ENCODE measurements at regions not wholly inside any gene's neighbourhood (a gene's known extent, or its start where the extent isn't known, plus 50 kb on each side); places are given as distances from the start of the nearest gene placed in this dataset.

DNA sequence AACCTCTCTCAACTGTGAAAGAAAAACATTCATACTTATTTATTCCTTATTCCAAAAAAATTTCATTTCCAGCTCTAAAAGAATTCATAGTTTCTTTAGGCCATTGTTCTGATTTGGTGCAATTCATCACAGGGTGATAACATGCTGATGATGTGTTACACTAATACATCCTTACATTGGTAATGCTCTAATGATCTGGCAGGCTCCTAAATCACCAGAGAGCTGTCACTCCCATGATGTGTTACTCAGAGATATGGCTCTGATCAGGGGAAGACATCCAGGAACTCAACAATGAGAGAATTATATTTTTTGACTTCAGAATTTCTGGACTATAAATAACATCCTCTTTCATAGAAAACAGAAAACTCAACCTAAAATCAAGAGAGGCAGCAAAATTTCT lies 209.3 kb downstream of the CHD9NB start:
- no peak for DNase-seq
- Mint-ChIP-seq H3K9me3 (peaks cover 7% of the 10 kb centered on the region), H3K36me3 (no peaks in the 10 kb centered on the region)

DNA sequence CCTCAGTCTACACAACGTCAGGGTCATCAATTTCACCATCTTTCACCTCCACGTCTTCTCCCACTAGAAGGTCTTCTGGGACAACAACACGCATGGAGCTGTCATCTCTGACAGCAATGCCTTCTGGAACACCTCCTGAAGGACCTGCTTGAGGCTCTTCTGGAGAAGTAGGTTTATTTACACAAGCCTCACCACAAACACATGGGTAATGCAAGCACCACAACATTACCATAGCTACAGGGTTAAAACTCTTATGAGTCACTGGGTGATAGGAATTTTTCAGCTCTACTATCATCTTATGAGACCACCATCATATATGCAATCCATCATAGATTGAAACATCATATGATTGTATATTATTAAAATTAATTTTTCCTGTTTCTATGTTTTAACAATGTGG lies 215.4 kb downstream of the CHD9NB start:
- peaks cover 7% of the 10 kb centered on the region for H3K27me3 Mint-ChIP-seq
- H3K36me3 Mint-ChIP-seq: no peaks in the 10 kb centered on the region
- H3K27ac Mint-ChIP-seq: no peak overlapping the region
- DNase-seq: no peak
- peaks cover 3% of the 10 kb centered on the region for H3K9me3 Mint-ChIP-seq
- H3K4me3 Mint-ChIP-seq: no peak overlapping the region
- H3K4me1 Mint-ChIP-seq: no peaks in the 10 kb centered on the region

More for the DNA sequence above, 209.3 kb downstream of the CHD9NB start:
- H3K27me3 Mint-ChIP-seq: peaks cover 2% of the 10 kb centered on the region
- H3K4me1 Mint-ChIP-seq: no peaks in the 10 kb centered on the region
- H3K27ac Mint-ChIP-seq: no peak overlapping the region
- H3K4me3 Mint-ChIP-seq: no peak overlapping the region

DNA sequence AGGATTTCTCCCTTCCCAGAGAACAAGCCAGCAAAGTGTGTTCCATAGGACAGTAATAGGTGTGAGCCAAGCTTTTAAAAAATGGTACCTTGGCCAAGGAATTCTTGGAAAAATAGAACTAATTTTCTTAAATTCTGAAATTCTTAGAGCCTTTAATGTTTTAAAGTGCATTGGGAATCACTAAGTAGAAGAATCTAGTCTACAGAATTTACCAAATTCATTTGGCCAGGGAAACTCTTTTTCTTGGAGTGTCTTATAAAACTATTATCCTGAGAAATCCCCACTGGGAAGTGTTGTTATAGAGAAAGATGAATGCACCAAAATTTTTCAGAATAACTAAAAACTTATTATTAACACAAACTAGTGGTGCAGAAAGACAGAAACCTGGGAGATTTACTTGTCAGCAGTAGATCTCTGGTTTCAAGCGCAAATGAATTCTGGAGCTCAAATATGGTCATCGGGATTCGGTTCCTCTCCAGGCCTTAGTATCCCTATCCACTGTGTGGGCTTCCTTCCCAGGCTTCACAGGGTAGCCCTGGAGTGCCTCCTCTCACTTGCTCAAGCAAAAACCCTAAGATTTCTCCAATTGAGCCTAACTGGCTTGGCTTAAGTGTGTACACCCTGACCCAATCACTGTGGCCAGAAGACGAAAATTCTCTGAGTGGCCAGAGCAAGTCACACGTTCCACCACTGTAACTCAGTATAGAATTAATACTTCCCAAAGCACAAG lies 217.8 kb downstream of the CHD9NB start:
- H3K27me3 Mint-ChIP-seq: peaks cover 11% of the 10 kb centered on the region
- H3K4me3 Mint-ChIP-seq: no peak overlapping the region
- H3K4me1 Mint-ChIP-seq: no peaks in the 10 kb centered on the region
- DNase-seq: no peak
- peaks cover 3% of the 10 kb centered on the region for H3K9me3 Mint-ChIP-seq
- H3K36me3 Mint-ChIP-seq: no peaks in the 10 kb centered on the region
- H3K27ac Mint-ChIP-seq: no peak overlapping the region

DNA sequence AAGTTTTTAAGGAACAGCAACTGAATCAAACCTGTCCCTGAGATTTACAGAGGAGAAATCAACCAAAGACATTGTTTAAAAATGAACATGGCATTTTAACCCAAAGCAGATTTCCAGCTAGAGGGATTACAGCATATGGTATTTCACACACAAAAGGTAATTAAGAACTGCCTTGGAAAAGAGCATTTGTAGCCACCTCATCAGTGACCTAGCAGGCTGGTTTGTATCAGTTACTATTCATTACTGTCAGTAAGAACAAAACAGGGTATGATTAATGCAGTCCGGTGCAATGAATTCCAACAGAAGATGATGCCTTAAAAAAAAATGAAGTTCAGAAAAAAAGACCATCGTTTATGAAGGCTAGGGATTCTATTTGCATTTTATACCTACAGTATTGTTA lies 219.9 kb downstream of the CHD9NB start:
- H3K9me3 Mint-ChIP-seq: no peaks in the 10 kb centered on the region
- DNase-seq: no peak
- H3K4me1 Mint-ChIP-seq: no peaks in the 10 kb centered on the region
- no peak overlapping the region for H3K4me3 Mint-ChIP-seq
- H3K36me3 Mint-ChIP-seq: no peaks in the 10 kb centered on the region
- H3K27me3 Mint-ChIP-seq: peaks cover 4% of the 10 kb centered on the region
- H3K27ac Mint-ChIP-seq: no peak overlapping the region

DNA sequence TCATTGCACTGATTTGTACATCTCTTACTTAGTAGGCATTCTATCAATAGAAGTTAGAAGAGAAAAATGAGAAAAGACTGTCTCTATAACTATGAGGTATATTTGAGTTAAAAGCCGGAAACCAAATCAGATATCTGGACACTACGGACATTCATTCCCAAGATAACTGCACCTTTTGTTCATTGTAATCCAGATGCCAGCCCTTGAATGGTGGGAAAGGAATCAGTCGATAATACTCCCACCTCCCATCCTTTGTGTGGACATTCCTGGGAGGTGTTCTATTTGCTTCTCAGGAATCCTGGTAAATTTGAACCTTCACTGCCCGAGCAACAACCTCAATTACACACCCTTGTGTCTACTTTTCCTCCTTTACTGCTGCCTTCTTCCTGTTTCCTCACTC lies 225.2 kb downstream of the CHD9NB start:
- no peak overlapping the region for H3K4me3 Mint-ChIP-seq
- no peaks in the 10 kb centered on the region for H3K9me3 Mint-ChIP-seq
- no peak overlapping the region for H3K27ac Mint-ChIP-seq
- no peaks in the 10 kb centered on the region for H3K36me3 Mint-ChIP-seq
- DNase-seq: no peak
- H3K4me1 Mint-ChIP-seq: no peaks in the 10 kb centered on the region
- H3K27me3 Mint-ChIP-seq: peaks cover 7% of the 10 kb centered on the region

DNA sequence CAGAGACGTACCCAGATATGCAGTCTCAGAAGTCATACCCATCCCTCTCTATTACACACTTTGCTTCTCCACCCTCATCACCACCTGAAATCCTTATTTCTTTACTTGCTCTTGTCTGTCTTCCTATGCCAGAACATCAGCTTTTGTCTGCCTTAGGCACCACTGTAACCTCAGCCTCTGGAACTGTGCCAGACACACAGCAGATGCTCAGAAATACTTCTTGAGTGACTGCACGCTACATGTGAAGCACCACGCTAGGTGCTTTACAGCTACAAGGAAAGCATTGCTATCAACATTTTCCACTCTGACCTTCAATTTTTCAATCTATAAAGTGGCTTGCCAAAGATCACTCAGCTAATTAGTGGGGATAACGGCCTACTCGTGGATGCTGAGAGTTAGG lies 226.8 kb downstream of the CHD9NB start:
- Mint-ChIP-seq H3K36me3 (no peaks in the 10 kb centered on the region), H3K4me1 (no peaks in the 10 kb centered on the region), H3K27me3 (peaks cover 3% of the 10 kb centered on the region), H3K4me3 (no peak overlapping the region), H3K27ac (no peak overlapping the region), H3K9me3 (no peaks in the 10 kb centered on the region)
- no peak for DNase-seq

DNA sequence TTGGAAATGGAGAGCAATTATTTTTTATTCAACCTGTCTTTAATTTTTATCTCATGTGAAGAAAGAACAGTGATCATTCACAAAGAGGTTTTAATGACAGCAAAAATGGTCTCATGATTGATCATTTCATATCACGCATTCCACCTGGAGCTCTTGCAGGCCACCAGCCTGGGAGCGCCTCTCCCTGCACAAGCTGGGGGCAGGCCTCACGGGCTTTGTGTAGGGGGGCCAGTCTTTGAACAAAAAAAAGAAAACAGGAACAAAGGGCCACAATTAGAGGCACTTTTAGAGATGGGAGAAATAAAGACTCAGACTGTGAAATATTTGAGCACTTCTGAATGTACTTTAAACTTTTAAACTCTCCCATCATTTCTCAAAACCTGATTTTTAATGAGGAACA lies 232.9 kb downstream of the CHD9NB start:
- Mint-ChIP-seq H3K4me1 (no peaks in the 10 kb centered on the region), H3K4me3 (no peak overlapping the region), H3K27ac (no peak overlapping the region), H3K27me3 (peaks cover 14% of the 10 kb centered on the region), H3K9me3 (no peaks in the 10 kb centered on the region), H3K36me3 (no peaks in the 10 kb centered on the region)
- DNase-seq: no peak

DNA sequence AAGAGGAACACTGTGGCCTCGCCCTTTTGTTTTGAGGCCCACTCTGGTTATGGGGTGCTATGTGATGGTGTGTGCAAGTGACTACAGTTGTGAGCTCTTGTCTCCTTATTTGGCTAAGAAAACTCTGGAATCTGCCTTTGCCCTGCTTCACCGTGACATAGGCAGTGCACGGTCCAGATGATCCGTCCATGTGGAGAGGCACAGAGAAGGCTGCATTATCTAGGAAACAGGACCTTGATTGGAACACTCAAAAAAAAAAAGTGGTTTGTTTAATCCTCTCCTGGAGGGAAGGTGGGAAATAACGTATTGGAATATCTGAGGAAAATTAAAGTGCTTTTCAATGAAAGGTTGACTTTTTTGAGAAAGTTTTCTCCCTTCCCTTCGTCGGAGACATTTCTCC lies 233.3 kb downstream of the CHD9NB start:
- peaks cover 14% of the 10 kb centered on the region for H3K27me3 Mint-ChIP-seq
- H3K36me3 Mint-ChIP-seq: no peaks in the 10 kb centered on the region
- no peak for DNase-seq
- H3K4me3 Mint-ChIP-seq: no peak overlapping the region
- H3K27ac Mint-ChIP-seq: no peak overlapping the region
- no peaks in the 10 kb centered on the region for H3K4me1 Mint-ChIP-seq
- no peaks in the 10 kb centered on the region for H3K9me3 Mint-ChIP-seq

DNA sequence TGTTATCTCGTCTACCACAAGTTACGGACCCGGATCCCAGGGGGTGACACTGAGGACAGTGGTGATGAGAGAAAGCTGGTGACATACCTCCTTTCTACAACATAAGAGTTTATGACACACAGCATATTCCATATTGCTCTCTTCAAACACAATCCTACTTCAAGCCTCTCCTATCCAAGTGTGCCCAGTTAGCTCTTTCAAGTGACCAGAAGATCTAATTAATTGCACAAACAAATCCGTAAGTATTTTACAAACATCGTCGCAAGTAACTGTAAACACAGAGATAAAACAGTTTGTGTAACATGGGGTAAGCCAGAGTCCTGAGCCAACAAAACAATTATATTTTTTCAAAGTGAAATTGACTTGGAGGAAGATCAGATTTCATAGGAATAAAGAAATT lies 235.0 kb downstream of the CHD9NB start:
- Mint-ChIP-seq H3K4me1 (no peaks in the 10 kb centered on the region), H3K27me3 (peaks cover 11% of the 10 kb centered on the region)

DNA sequence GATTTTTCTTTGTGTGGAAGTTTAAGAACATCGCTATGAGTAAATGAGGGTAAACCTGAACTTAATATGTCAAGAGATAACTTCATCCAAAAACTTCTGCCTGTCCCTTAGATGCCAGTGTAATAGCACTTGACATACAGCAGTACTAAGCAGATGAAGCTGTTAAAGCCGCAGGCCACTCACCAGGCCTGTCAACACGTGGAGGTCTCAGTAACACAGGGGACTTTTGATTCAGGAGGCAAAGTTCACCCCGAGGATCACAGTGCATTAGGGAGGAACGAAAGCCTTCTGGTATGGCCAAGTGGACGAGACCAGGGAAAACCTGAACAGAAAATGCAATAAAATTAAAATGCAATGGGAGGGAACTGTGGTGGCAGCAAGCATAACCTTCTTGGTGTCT lies 235.7 kb downstream of the CHD9NB start:
- Mint-ChIP-seq H3K36me3 (no peaks in the 10 kb centered on the region), H3K9me3 (peaks cover 2% of the 10 kb centered on the region), H3K27ac (no peak overlapping the region), H3K4me1 (no peaks in the 10 kb centered on the region), H3K4me3 (no peak overlapping the region), H3K27me3 (peaks cover 11% of the 10 kb centered on the region)
- no peak for DNase-seq

More for the DNA sequence above, 235.0 kb downstream of the CHD9NB start:
- Mint-ChIP-seq H3K27ac (no peak overlapping the region), H3K4me3 (no peak overlapping the region), H3K9me3 (peaks cover 2% of the 10 kb centered on the region), H3K36me3 (no peaks in the 10 kb centered on the region)
- no peak for DNase-seq

DNA sequence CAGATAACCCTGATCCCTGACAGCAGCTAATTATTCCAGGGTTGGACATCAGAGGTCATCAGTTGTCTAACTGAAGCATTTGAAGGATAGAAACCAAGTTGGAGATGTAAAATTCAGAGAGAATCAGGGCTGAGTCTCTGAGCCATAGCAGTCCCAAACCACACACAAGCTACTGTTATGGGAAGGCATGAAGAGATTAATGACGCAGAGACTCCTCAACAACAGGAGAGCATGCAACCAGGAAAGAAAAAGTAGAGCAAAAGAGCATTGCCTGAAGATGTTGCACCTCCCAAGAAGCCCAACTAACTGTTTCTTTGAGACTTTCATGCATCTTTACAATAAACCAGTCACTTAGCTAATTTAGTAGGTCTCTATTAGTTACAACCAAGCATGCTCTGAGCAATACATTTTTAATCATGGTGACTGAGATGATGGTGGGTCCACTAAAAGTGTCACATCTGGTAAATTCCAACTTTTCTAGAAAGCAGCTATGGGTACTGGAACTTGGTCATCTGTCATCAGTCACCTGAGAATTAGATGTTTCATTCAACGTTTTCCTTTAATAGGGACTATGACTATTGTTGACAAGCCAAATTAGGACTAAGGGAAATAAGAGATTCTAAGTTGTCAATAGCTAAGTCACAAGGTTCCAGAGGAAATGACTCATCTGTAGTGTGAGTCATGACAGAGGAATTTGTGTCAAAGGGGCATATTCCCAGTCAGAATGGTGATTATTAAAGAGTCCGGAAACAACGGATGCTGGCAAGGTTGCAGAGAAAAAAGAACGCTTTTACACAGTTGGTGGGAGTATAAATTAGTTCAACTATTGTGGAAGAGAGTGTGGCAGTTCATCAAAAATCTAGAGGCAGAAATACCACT lies 239.8 kb downstream of the CHD9NB start:
- no peaks in the 10 kb centered on the region for H3K36me3 Mint-ChIP-seq
- no peak overlapping the region for H3K27ac Mint-ChIP-seq
- no peak for DNase-seq
- no peak overlapping the region for H3K4me3 Mint-ChIP-seq
- peaks cover 2% of the 10 kb centered on the region for H3K9me3 Mint-ChIP-seq
- H3K27me3 Mint-ChIP-seq: no peaks in the 10 kb centered on the region
- H3K4me1 Mint-ChIP-seq: no peaks in the 10 kb centered on the region

DNA sequence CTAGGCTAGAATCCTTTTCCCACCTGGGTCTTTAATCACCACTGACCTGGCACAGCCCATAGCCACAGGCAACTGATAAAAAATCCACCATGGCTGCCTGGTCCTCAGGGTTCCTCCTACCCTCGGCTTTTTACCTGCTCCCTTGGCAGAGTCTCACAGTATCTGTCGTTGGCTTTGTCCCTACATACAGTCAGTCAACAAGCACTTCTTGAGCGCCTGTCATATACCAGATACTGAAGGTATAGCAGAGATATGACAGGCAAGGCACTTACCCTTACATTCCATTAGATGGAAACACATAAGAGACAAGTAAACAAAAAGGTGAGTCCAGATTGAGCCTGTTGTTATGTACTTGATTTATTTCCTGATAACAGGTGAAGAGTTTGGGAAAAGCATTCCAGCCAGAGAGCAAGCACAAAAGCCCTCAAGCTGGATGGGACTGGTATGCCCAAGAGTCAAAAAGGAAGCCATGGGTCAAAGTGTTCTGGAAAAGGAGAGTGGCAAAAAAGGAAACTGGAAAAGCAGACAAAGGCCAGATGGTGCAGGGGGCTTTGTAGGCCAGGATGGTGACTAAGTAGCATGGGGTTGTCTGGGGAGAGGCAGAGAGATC lies 247.0 kb downstream of the CHD9NB start:
- Mint-ChIP-seq H3K36me3 (no peaks in the 10 kb centered on the region), H3K27me3 (peaks cover 3% of the 10 kb centered on the region), H3K4me1 (no peaks in the 10 kb centered on the region), H3K27ac (no peak overlapping the region), H3K4me3 (no peak overlapping the region), H3K9me3 (peaks cover 6% of the 10 kb centered on the region)
- no peak for DNase-seq

DNA sequence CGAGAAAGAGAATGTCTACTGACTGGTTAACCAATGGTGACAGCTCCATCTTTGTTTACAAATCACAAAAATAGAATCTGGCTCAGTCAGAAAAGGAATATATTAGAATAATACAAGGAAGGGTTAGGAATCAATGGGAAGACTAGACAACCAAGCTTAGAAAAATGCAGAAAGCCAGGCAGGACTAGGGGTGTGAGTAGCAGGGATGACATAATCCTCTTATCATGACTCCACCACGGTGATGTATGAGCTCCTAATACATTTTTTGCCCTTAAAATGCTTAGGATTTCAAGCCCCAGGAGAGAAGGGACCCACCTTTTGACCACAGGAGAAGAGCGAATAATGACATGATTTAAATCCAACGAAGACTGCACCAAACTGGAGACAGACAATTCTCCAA lies 252.3 kb downstream of the CHD9NB start:
- no peak overlapping the region for H3K4me3 Mint-ChIP-seq
- no peak overlapping the region for H3K27ac Mint-ChIP-seq
- H3K27me3 Mint-ChIP-seq: no peaks in the 10 kb centered on the region
- H3K36me3 Mint-ChIP-seq: no peaks in the 10 kb centered on the region
- DNase-seq: no peak
- H3K9me3 Mint-ChIP-seq: peaks cover 6% of the 10 kb centered on the region
- no peaks in the 10 kb centered on the region for H3K4me1 Mint-ChIP-seq

DNA sequence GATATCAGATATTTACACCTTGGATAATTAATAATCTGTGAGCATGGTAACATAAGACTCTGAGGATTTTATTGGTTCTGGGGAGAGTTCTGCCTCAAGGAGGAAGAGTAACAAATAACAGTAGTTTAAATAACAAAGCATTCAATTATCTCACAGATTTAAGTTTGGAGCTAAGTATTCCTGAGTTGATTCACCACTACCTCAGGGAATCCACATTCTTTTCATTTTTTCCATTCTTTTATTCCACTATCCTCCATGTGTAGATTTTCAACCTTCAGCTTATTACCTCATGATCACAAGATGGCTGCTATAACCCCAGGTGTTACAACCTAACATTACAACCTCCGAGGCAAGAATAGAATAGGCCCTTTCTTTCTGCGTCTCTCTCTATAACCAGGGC lies 252.2 kb upstream of the TOX3 start:
- DNase-seq: no peak
- Mint-ChIP-seq H3K36me3 (no peaks in the 10 kb centered on the region), H3K4me1 (no peaks in the 10 kb centered on the region), H3K27ac (no peak overlapping the region), H3K27me3 (no peaks in the 10 kb centered on the region), H3K9me3 (peaks cover 2% of the 10 kb centered on the region), H3K4me3 (no peak overlapping the region)

DNA sequence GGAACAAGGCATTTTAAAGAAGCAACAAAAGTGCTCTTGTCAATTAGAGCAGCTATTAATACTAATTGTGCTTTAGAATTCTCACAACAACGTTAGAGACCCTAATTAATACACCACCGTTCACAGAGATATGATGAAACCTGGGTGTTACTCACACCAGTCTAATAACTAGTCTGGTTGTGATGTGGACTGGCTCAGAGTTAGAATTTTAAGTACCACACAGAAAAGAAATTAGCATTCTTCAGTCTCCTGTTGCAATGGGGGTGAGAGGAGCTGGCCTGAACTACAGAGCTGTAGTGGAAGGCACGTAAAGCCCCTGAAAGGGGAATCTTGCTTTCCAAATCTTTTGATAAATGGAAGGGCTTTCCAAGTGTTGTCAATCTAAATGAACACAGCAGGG lies 240.8 kb upstream of the TOX3 start:
- no peak overlapping the region for H3K4me3 Mint-ChIP-seq
- no peaks in the 10 kb centered on the region for H3K27me3 Mint-ChIP-seq
- no peak overlapping the region for H3K27ac Mint-ChIP-seq
- H3K9me3 Mint-ChIP-seq: no peaks in the 10 kb centered on the region
- DNase-seq: no peak
- no peaks in the 10 kb centered on the region for H3K4me1 Mint-ChIP-seq
- H3K36me3 Mint-ChIP-seq: no peaks in the 10 kb centered on the region
